WTC11 (cell line): ENCODE measurements at regions not wholly inside any gene's neighbourhood (a gene's known extent, or its start where the extent isn't known, plus 50 kb on each side); places are given as distances from the start of the nearest gene placed in this dataset.

ENCODE experiments used
- ATAC-seq: fragments of 200-7000 bp; cut with Tn5 transposase; 2 replicates; pipeline ENCODE4 v1.10.0; 2021; ENCODE audit warnings: mild to moderate bottlenecking, moderate library complexity
- CTCF ChIA-PET: fragments of 300-600 bp; sonication (Branson Sonifier 250); formaldehyde crosslinking; loops from one replicate; lab custom pipeline; 2021; ENCODE audit warnings: antibody characterized with exemption; lab: Charles Lee
- POLR2A ChIA-PET: fragments of 350-600 bp; sonication (Branson Sonifier 250); formaldehyde crosslinking; loops from one replicate; lab custom pipeline; 2021; ENCODE audit warnings: antibody characterized with exemption; lab: Charles Lee
- DNase-seq: peaks from one replicate; pipeline ENCODE4 v3.0.0; 2021; ENCODE audit warnings: low spot score
- H3K27ac Mint-ChIP-seq: 2 replicates; pipeline ENCODE4 v1.8.0; 2021; ENCODE audit warnings: mixed read lengths
- H3K27me3 Mint-ChIP-seq: 2 replicates; pipeline ENCODE4 v1.8.0; 2021; ENCODE audit warnings: low read depth, mild to moderate bottlenecking, moderate library complexity, mixed read lengths
- H3K36me3 Mint-ChIP-seq: 2 replicates; pipeline ENCODE4 v1.8.0; 2021; ENCODE audit warnings: mixed read lengths
- H3K4me1 Mint-ChIP-seq: 2 replicates; pipeline ENCODE4 v1.8.0; 2022; ENCODE audit warnings: mixed read lengths
- H3K4me3 Mint-ChIP-seq: 2 replicates; pipeline ENCODE4 v1.8.0; 2021; ENCODE audit warnings: mild to moderate bottlenecking, moderate library complexity, mixed read lengths
- H3K9me3 Mint-ChIP-seq: 2 replicates; pipeline ENCODE4 v1.8.0; 2021; ENCODE audit warnings: mixed read lengths
- ATF2 ChIP-seq: sonication (generic); formaldehyde crosslinking; IDR thresholded peaks from 2 replicates; pipeline ENCODE4 v1.8.1; 2022; ENCODE audit warnings: low read depth, missing genetic modification reagents, borderline replicate concordance
- CREB1 ChIP-seq: sonication (generic); formaldehyde crosslinking; IDR thresholded peaks from 2 replicates; pipeline ENCODE4 v1.8.0; 2023; ENCODE audit warnings: mild to moderate bottlenecking, missing genetic modification reagents
- CTCF ChIP-seq: fragments of 200-600 bp; IDR thresholded peaks from 2 replicates; pipeline ENCODE4 v1.8.0; 2022; ENCODE audit warnings: antibody characterized with exemption
- E2F1 ChIP-seq: sonication (generic); formaldehyde crosslinking; IDR thresholded peaks from 2 replicates; pipeline ENCODE4 v1.8.0; 2022; ENCODE audit warnings: mild to moderate bottlenecking, missing genetic modification reagents
- ELF4 ChIP-seq: sonication (generic); formaldehyde crosslinking; IDR thresholded peaks from 2 replicates; pipeline ENCODE4 v1.8.1; 2022; ENCODE audit warnings: low read depth, mild to moderate bottlenecking, moderate library complexity, missing genetic modification reagents
- EMX1 ChIP-seq: fragments of 250-450 bp; sonication (Bioruptor Pico); IDR thresholded peaks from 2 replicates; pipeline ENCODE4 v1.8.0; 2021; ENCODE audit warnings: mild to moderate bottlenecking
- ESRRA ChIP-seq: sonication (generic); formaldehyde crosslinking; IDR thresholded peaks from 2 replicates; pipeline ENCODE4 v1.8.1; 2022; ENCODE audit warnings: mild to moderate bottlenecking, missing genetic modification reagents, borderline replicate concordance
- FOXP1 ChIP-seq: sonication (generic); formaldehyde crosslinking; IDR thresholded peaks from 2 replicates; pipeline ENCODE4 v1.8.0; 2022; ENCODE audit warnings: missing genetic modification reagents, mild to moderate bottlenecking, moderate library complexity, borderline replicate concordance
- GABPB1 ChIP-seq: sonication (generic); formaldehyde crosslinking; IDR thresholded peaks from 2 replicates; pipeline ENCODE4 v1.8.1; 2023; ENCODE audit warnings: mild to moderate bottlenecking, missing genetic modification reagents
- IRF1 ChIP-seq: sonication (generic); formaldehyde crosslinking; IDR thresholded peaks from 2 replicates; pipeline ENCODE4 v1.8.0; 2023; ENCODE audit warnings: missing genetic modification reagents
- KAT7 ChIP-seq: sonication (generic); formaldehyde crosslinking; IDR thresholded peaks from 2 replicates; pipeline ENCODE4 v1.8.1; 2023; ENCODE audit warnings: missing genetic modification reagents, mild to moderate bottlenecking, borderline replicate concordance
- MLX ChIP-seq: sonication (generic); formaldehyde crosslinking; IDR thresholded peaks from 2 replicates; pipeline ENCODE4 v1.8.1; 2023; ENCODE audit warnings: mild to moderate bottlenecking, missing genetic modification reagents, moderate library complexity
- SMAD4 ChIP-seq: sonication (generic); formaldehyde crosslinking; IDR thresholded peaks from 2 replicates; pipeline ENCODE4 v1.8.0; 2022; ENCODE audit warnings: mild to moderate bottlenecking, missing genetic modification reagents
- STAT6 ChIP-seq: sonication (generic); formaldehyde crosslinking; conservative IDR thresholded peaks from 2 replicates; pipeline ENCODE4 v1.8.1; 2023; ENCODE audit warnings: mild to moderate bottlenecking, low read depth, missing genetic modification reagents, moderate library complexity
- TEAD4 ChIP-seq: sonication (generic); formaldehyde crosslinking; IDR thresholded peaks from 2 replicates; pipeline ENCODE4 v1.8.0; 2022; ENCODE audit warnings: mild to moderate bottlenecking, missing genetic modification reagents
- ZNF219 ChIP-seq: sonication (generic); formaldehyde crosslinking; IDR thresholded peaks from 2 replicates; pipeline ENCODE4 v1.8.0; 2023; ENCODE audit warnings: missing genetic modification reagents, mild to moderate bottlenecking, borderline replicate concordance
- ZNF396 ChIP-seq: fragments of 250-450 bp; sonication (Bioruptor Pico); IDR thresholded peaks from 2 replicates; pipeline ENCODE4 v1.8.0; 2021; ENCODE audit warnings: mild to moderate bottlenecking, moderate library complexity, borderline replicate concordance
- ZNF512 ChIP-seq: sonication (generic); formaldehyde crosslinking; IDR thresholded peaks from 2 replicates; pipeline ENCODE4 v1.8.1; 2022; ENCODE audit warnings: missing genetic modification reagents, borderline replicate concordance

GRCh38 chr7:13708670-13709069 lies 280.8 kb downstream of the ETV1 start:
- no peak overlapping the region for H3K27ac Mint-ChIP-seq

GRCh38 chr7:13713092-13713491 lies 276.4 kb downstream of the ETV1 start:
- Mint-ChIP-seq H3K36me3 (peaks cover 27% of the 10 kb centered on the region), H3K4me3 (no peak overlapping the region), H3K4me1 (peaks cover 14% of the 10 kb centered on the region), H3K27me3 (no peaks in the 10 kb centered on the region), H3K27ac (no peak overlapping the region), H3K9me3 (peaks cover 28% of the 10 kb centered on the region)
- ATAC-seq, result no peak
- CTCF ChIA-PET, result no interaction called here
- DNase-seq, result no peak
- POLR2A ChIA-PET, result no interaction called here
- TF ChIP-seq E2F1, result no peak
- no peak for TF ChIP-seq ATF2 (CRISPR knock-in tag)
- TF ChIP-seq KAT7 (CRISPR knock-in tag), result no peak
- no peak for TF ChIP-seq IRF1 (CRISPR knock-in tag)
- TF ChIP-seq FOXP1 (CRISPR knock-in tag), result no peak
- no peak for TF ChIP-seq EMX1 (CRISPR knock-in tag)
- no peak for TF ChIP-seq CTCF
- TF ChIP-seq GABPB1 (CRISPR knock-in tag), result no peak
- TF ChIP-seq ELF4 (CRISPR knock-in tag), result no peak
- no peak for TF ChIP-seq TEAD4 (CRISPR knock-in tag)

More at GRCh38 chr7:13708670-13709069, 280.8 kb downstream of the ETV1 start:
- no peak overlapping the region for H3K4me3 Mint-ChIP-seq
- no peak for ATAC-seq
- TF ChIP-seq SMAD4 (no peak), ELF4 (CRISPR knock-in tag) (no peak), MLX (no peak), ZNF512 (CRISPR knock-in tag) (no peak), ZNF396 (CRISPR knock-in tag) (no peak), ZNF219 (CRISPR knock-in tag) (no peak), STAT6 (CRISPR knock-in tag) (no peak), CREB1 (no peak), ESRRA (CRISPR knock-in tag) (no peak), E2F1 (no peak)
- TF ChIP-seq, all 79 proteins: peak for 0
- H3K36me3 Mint-ChIP-seq, result 0 out of 2 replicates have a peak, but pooled peaks cover 3% of the 10 kb centered on the region
- DNase-seq, result no peak
- peaks cover 3% of the 10 kb centered on the region; the same call in 1 of the 2 replicates for H3K9me3 Mint-ChIP-seq
- POLR2A ChIA-PET, result no interaction called here
- no peaks in the 10 kb centered on the region for H3K27me3 Mint-ChIP-seq
- CTCF ChIA-PET, result no interaction called here
- H3K4me1 Mint-ChIP-seq, result peaks cover 22% of the 10 kb centered on the region
